OCI-LY7 (cell line): ENCODE measurements at regions not wholly inside any gene's neighbourhood (a gene's known extent, or its start where the extent isn't known, plus 50 kb on each side); places are given as distances from the start of the nearest gene placed in this dataset.

Source experiments
- BruUV-seq: library from RNA; stranded (reverse); fragments of 400-500 nt; replicated peaks from 2 replicates; lab custom pipeline; 2021; lab: Mats Ljungman, UMichigan
- CTCF ChIA-PET: fragments of 300-600 bp; sonication (Branson Sonifier 250); formaldehyde crosslinking; loops from one replicate; lab custom pipeline; 2022; ENCODE audit warnings: antibody characterized with exemption; ENCODE audit not compliant: unreplicated experiment; lab: Charles Lee
- POLR2A ChIA-PET: fragments of 300-600 bp; sonication (Branson Sonifier 250); formaldehyde crosslinking; loops from one replicate; lab custom pipeline; 2022; ENCODE audit warnings: antibody characterized with exemption; lab: Charles Lee
- DNase-seq: peaks from one replicate; pipeline ENCODE4 v3.0.0-alpha.2; 2015; ENCODE audit warnings: low spot score
- H2AFZ ChIP-seq: fragments of 200-600 bp; sonication (generic), shearing (Covaris generic); 2 replicates; pipeline ENCODE4 v1.6.1; 2014; ENCODE audit warnings: mild to moderate bottlenecking, antibody characterized with exemption, low read length, moderate library complexity
- H3K27ac ChIP-seq: fragments of 200-600 bp; sonication (generic); 2 replicates; pipeline ENCODE4 v1.5.1; 2014; ENCODE audit warnings: mixed run types, low read depth, mild to moderate bottlenecking, moderate library complexity, low read length, inconsistent platforms; ENCODE audit not compliant: poor library complexity, severe bottlenecking
- H3K36me3 ChIP-seq: fragments of 200-600 bp; sonication (generic); 2 replicates; pipeline ENCODE4 v1.6.1; 2014; ENCODE audit warnings: mild to moderate bottlenecking, antibody characterized with exemption, low read length, moderate library complexity, mixed read lengths; ENCODE audit not compliant: insufficient read depth
- H3K4me1 ChIP-seq: fragments of 200-600 bp; sonication (generic); 2 replicates; pipeline ENCODE4 v1.5.1; 2014; ENCODE audit warnings: mild to moderate bottlenecking, low read length; ENCODE audit not compliant: insufficient read depth, poor library complexity, severe bottlenecking
- H3K4me2 ChIP-seq: fragments of 200-600 bp; sonication (generic); 2 replicates; pipeline ENCODE4 v1.6.1; 2014; ENCODE audit warnings: mild to moderate bottlenecking, low read length
- H3K4me3 ChIP-seq: fragments of 200-600 bp; sonication (generic); 2 replicates; pipeline ENCODE4 v1.5.1; 2014; ENCODE audit warnings: mild to moderate bottlenecking, low read depth, low read length; ENCODE audit not compliant: poor library complexity, severe bottlenecking
- H3K79me2 ChIP-seq: fragments of 200-600 bp; sonication (generic); 2 replicates; pipeline ENCODE4 v1.6.1; 2016; ENCODE audit warnings: low read depth, mild to moderate bottlenecking, low read length, moderate library complexity, mixed read lengths; ENCODE audit not compliant: insufficient read depth
- H3K9me2 ChIP-seq: fragments of 200-600 bp; sonication (generic); 2 replicates; pipeline ENCODE4 v1.6.1; 2016; ENCODE audit warnings: mild to moderate bottlenecking, low read length, mixed read lengths; ENCODE audit not compliant: insufficient read depth
- H3K9me3 ChIP-seq: fragments of 200-600 bp; sonication (generic); 2 replicates; pipeline ENCODE4 v1.6.1; 2014; ENCODE audit warnings: mild to moderate bottlenecking, mixed run types, low read length, mixed read lengths
- H4K20me1 ChIP-seq: fragments of 200-600 bp; sonication (generic); 2 replicates; pipeline ENCODE4 v1.6.1; 2014; ENCODE audit warnings: mild to moderate bottlenecking, antibody characterized with exemption, low read length, moderate library complexity, mixed read lengths; ENCODE audit not compliant: insufficient read depth
- EZH2phosphoT487 ChIP-seq: fragments of 200-600 bp; sonication (generic); IDR thresholded peaks from 2 replicates; pipeline ENCODE4 v1.6.1; 2018; ENCODE audit warnings: low read depth, borderline replicate concordance, mild to moderate bottlenecking, mixed run types, antibody characterized with exemption, low read length, moderate library complexity, mixed read lengths
- intact Hi-C: fragments of 100-400 bp; cut with micrococcal nuclease; formaldehyde crosslinking; loops from one replicate; pipeline ENCODE4 v1.10.0; 2022; ENCODE audit not compliant: unreplicated experiment
- TF ChIP-seq, protein P1 (sequence below): fragments of 200-600 bp; sonication (generic); conservative IDR thresholded peaks from 2 replicates; pipeline ENCODE4 v1.5.1; 2014; ENCODE audit warnings: mild to moderate bottlenecking, antibody characterized with exemption, low read length, moderate library complexity, mixed read lengths

DNA sequence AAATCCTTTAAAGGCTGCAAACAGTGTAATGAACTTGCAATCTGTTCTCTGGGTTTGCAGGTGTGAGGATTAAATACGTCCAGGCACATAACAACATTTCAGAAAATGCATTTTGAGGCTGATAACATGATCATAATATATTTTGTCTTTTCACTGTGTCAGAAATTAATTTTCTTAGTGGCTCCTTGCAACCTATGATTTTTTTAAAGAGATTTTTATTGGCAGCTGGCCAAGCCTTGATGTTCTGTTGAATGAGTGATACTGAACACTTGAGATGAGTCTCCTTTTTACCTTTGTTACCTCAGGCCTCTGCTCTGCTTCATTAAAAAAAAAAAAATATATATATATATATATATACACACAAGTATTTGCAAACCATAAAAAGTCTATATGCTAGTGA is 68.2 kb upstream of the TENM3 start:
- DNase-seq = no peak
- no TSS peak for BruUV-seq
- Histone ChIP-seq H3K27ac (no peak overlapping the region), H3K9me3 (no peaks in the 10 kb centered on the region), H3K4me3 (no peak overlapping the region), H3K9me2 (no peaks in the 10 kb centered on the region), H3K79me2 (no peaks in the 10 kb centered on the region), H4K20me1 (no peaks in the 10 kb centered on the region), H3K4me1 (no peaks in the 10 kb centered on the region), H2AFZ (no peak overlapping the region), H3K4me2 (no peak overlapping the region), H3K36me3 (no peaks in the 10 kb centered on the region)
- no peak for TF ChIP-seq EZH2phosphoT487
- TF ChIP-seq, protein P1, sequence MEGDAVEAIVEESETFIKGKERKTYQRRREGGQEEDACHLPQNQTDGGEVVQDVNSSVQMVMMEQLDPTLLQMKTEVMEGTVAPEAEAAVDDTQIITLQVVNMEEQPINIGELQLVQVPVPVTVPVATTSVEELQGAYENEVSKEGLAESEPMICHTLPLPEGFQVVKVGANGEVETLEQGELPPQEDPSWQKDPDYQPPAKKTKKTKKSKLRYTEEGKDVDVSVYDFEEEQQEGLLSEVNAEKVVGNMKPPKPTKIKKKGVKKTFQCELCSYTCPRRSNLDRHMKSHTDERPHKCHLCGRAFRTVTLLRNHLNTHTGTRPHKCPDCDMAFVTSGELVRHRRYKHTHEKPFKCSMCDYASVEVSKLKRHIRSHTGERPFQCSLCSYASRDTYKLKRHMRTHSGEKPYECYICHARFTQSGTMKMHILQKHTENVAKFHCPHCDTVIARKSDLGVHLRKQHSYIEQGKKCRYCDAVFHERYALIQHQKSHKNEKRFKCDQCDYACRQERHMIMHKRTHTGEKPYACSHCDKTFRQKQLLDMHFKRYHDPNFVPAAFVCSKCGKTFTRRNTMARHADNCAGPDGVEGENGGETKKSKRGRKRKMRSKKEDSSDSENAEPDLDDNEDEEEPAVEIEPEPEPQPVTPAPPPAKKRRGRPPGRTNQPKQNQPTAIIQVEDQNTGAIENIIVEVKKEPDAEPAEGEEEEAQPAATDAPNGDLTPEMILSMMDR = no peak
- CTCF ChIA-PET = no interaction called here
- POLR2A ChIA-PET = interaction anchor here (0.6 to 0.9 kb wide), 4 partner anchors 22 to 1793 kb away, joined by 3 to 4 read pairs (median 3); no protein-coding TSS in a partner anchor
- intact Hi-C loops = no loop called here

DNA sequence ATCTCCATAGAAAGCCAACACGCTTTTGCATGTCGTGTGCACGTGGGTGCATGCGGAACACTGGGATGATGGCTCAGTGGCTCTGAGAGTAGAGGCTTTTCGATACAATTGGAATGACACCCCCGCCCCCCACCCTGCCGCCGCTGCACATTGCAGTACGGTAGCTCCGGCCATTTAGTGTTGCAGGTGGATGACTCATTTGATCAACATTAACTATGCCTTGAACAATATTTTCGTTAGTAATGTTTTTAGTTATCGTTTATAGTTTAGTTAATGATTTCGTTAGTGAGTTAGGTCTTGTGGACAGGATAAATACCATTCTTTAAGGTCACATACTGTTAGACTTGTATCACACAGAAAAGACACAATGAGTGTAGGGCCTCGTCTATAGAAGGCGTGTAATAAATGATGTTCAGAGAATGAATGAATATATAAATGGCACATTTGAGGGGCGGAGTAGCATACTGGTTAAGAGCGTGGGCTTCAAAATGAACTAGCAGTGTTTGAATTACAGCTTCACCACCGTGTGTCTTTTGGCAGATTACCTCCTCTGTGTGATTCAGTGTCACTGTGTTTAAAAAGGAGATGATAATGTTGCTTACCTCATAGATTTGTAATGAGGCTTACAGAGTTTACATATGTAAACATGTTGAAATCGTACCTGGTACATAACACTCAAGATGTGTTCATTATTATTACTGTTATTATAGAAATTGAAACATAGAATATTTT is 67.2 kb upstream of the TENM3 start:
- Histone ChIP-seq H3K79me2 (no peaks in the 10 kb centered on the region), H3K9me2 (no peaks in the 10 kb centered on the region), H3K4me2 (no peak overlapping the region), H3K4me3 (no peak overlapping the region), H2AFZ (no peak overlapping the region), H4K20me1 (no peaks in the 10 kb centered on the region), H3K4me1 (no peaks in the 10 kb centered on the region), H3K9me3 (no peaks in the 10 kb centered on the region), H3K36me3 (no peaks in the 10 kb centered on the region), H3K27ac (no peak overlapping the region)
- CTCF ChIA-PET = no interaction called here
- BruUV-seq = no TSS peak
- no peak for DNase-seq
- POLR2A ChIA-PET = interaction anchor here (0.7 kb wide), 1 partner anchor 1792 kb away, joined by 4 read pairs; no protein-coding TSS in a partner anchor
- TF ChIP-seq EZH2phosphoT487 = no peak
- TF ChIP-seq, protein P1 = no peak
- intact Hi-C loops = no loop called here

DNA sequence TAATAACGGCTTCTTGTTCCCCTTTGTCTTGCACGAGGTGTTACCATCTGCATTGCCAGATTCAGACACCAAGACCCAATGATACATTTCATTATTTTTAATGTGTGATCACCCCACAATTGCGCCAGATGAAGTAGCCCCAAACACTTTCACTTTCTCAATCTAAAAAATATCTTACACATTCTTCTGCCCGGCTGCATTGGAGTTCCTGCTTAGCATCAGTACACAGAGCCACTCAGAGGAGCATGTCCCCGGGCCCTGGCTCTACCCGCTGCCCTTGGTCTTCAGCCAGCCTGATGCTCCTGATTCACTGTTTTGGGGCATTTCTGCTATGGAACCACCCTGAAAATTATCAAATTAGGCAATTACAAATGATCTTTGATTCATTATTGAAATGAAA is 66.0 kb upstream of the TENM3 start:
- no peaks in the 10 kb centered on the region for H3K36me3 ChIP-seq
- no peak overlapping the region for H3K4me2 ChIP-seq
- H3K9me2 ChIP-seq = no peaks in the 10 kb centered on the region
- no peak for TF ChIP-seq EZH2phosphoT487
- TF ChIP-seq, protein P1 = no peak
- ChIA-PET POLR2A (interaction anchor here (0.7 kb wide), 1 partner anchor 1122 kb away, joined by 4 read pairs; no protein-coding TSS in a partner anchor), CTCF (no interaction called here)
- no TSS peak for BruUV-seq
- no peaks in the 10 kb centered on the region for H3K79me2 ChIP-seq
- no peaks in the 10 kb centered on the region for H3K4me1 ChIP-seq
- intact Hi-C loops = no loop called here
- no peaks in the 10 kb centered on the region for H3K9me3 ChIP-seq
- no peak overlapping the region for H3K4me3 ChIP-seq
- H3K27ac ChIP-seq = no peak overlapping the region
- H2AFZ ChIP-seq = no peak overlapping the region
- no peak for DNase-seq
- H4K20me1 ChIP-seq = no peaks in the 10 kb centered on the region
